Mesenchymal stem cell (in vitro differentiated cells and primary cell): ENCODE measurements at regions not wholly inside any gene's neighbourhood (a gene's known extent, or its start where the extent isn't known, plus 50 kb on each side); places are given as distances from the start of the nearest gene placed in this dataset.

ENCODE experiments used
- DNase-seq: peaks from one replicate; pipeline ENCODE4 v3.0.0-alpha.2; 2013
- H2AFZ ChIP-seq: one replicate; pipeline ENCODE4 v1.6.1; 2013; ENCODE audit warnings: low read depth, mild to moderate bottlenecking, control low read depth, inconsistent platforms, low read length, moderate library complexity
- H2AK5ac ChIP-seq: 2 replicates; pipeline ENCODE4 v1.6.1; 2013; ENCODE audit warnings: low read length, moderate library complexity, mild to moderate bottlenecking, inconsistent platforms; ENCODE audit not compliant: severe bottlenecking
- H2BK120ac ChIP-seq: one replicate; pipeline ENCODE4 v1.6.1; 2013; ENCODE audit warnings: low read depth, mild to moderate bottlenecking, inconsistent platforms, low read length, moderate library complexity
- H2BK12ac ChIP-seq, 2 experiments: one replicate each; pipeline ENCODE4 v1.6.1; 2013; ENCODE audit warnings: inconsistent platforms in 2 of 2, low read length in 2 of 2, mild to moderate bottlenecking in 2 of 2, moderate library complexity in 2 of 2, control low read depth in 1 of 2
- H2BK15ac ChIP-seq: one replicate; pipeline ENCODE4 v1.6.1; 2013; ENCODE audit warnings: mild to moderate bottlenecking, low read depth, inconsistent platforms; ENCODE audit not compliant: poor library complexity, severe bottlenecking
- H2BK5ac ChIP-seq: 2 replicates; pipeline ENCODE4 v1.6.1; 2013; ENCODE audit warnings: low read depth, mild to moderate bottlenecking, low read length, control low read depth, inconsistent platforms; ENCODE audit not compliant: poor library complexity, severe bottlenecking
- H3K14ac ChIP-seq, 2 experiments: one replicate each; pipeline ENCODE4 v1.6.1; 2013; ENCODE audit warnings: inconsistent platforms in 2 of 2, low read length in 2 of 2, control low read depth in 1 of 2, mild to moderate bottlenecking in 1 of 2, moderate library complexity in 1 of 2
- H3K18ac ChIP-seq, 2 experiments: one replicate each; pipeline ENCODE4 v1.6.1; 2013; ENCODE audit warnings: inconsistent platforms in 2 of 2, low read length in 2 of 2, control low read depth in 1 of 2, low read depth in 1 of 2, mild to moderate bottlenecking in 1 of 2
- H3K23ac ChIP-seq, 2 experiments: one replicate each; pipeline ENCODE4 v1.6.1; 2013; ENCODE audit warnings: inconsistent platforms in 2 of 2, low read length in 2 of 2, mild to moderate bottlenecking in 2 of 2, moderate library complexity in 2 of 2, control low read depth in 1 of 2
- H3K27ac ChIP-seq: 2 replicates; pipeline ENCODE4 v1.5.1; 2013; ENCODE audit warnings: mild to moderate bottlenecking, moderate library complexity, low read length, control low read depth, inconsistent platforms; ENCODE audit not compliant: poor library complexity, severe bottlenecking
- H3K27me3 ChIP-seq, 2 experiments: 2 replicates each; pipeline versions ENCODE4 v1.6.1 to v1.7.0; 2013; ENCODE audit warnings: low read length in 2 of 2, mild to moderate bottlenecking in 2 of 2, moderate library complexity in 2 of 2, control low read depth in 1 of 2, inconsistent platforms in 1 of 2; ENCODE audit not compliant: control insufficient read depth in 1 of 2, insufficient read depth in 1 of 2
- H3K36me3 ChIP-seq, 2 experiments: 2 replicates each; pipeline versions ENCODE4 v1.6.1 to v1.7.0; 2013; ENCODE audit warnings: low read length in 2 of 2, control low read depth in 1 of 2, inconsistent platforms in 1 of 2, low read depth in 1 of 2, mild to moderate bottlenecking in 1 of 2; ENCODE audit not compliant: insufficient read depth in 2 of 2, control insufficient read depth in 1 of 2
- H3K4ac ChIP-seq, 2 experiments: one replicate each; pipeline ENCODE4 v1.6.1; 2013; ENCODE audit warnings: inconsistent platforms in 2 of 2, low read length in 2 of 2, mild to moderate bottlenecking in 2 of 2, moderate library complexity in 2 of 2, control low read depth in 1 of 2, low read depth in 1 of 2
- H3K4me1 ChIP-seq: 2 replicates; pipeline ENCODE4 v1.6.1; 2013; ENCODE audit warnings: low read depth, low read length, control low read depth; ENCODE audit not compliant: control insufficient read depth, insufficient read depth
- H3K4me2 ChIP-seq: 2 replicates; pipeline ENCODE4 v1.6.1; 2013; ENCODE audit warnings: low read length, mild to moderate bottlenecking, inconsistent platforms; ENCODE audit not compliant: poor library complexity, severe bottlenecking
- H3K4me3 ChIP-seq, 2 experiments: 2 replicates each; pipeline versions ENCODE4 v1.5.1 to v1.7.0; 2013; ENCODE audit warnings: low read length in 2 of 2, mild to moderate bottlenecking in 2 of 2, control low read depth in 1 of 2, low read depth in 1 of 2; ENCODE audit not compliant: insufficient read depth in 1 of 2
- H3K79me1 ChIP-seq: replicated peaks from 2 replicates; pipeline ENCODE4 v1.6.1; 2013; ENCODE audit warnings: mild to moderate bottlenecking, control low read depth, low read length, inconsistent platforms; ENCODE audit not compliant: poor library complexity, severe bottlenecking
- H3K9ac ChIP-seq: 2 replicates; pipeline ENCODE4 v1.7.0; 2013; ENCODE audit warnings: mild to moderate bottlenecking, low read length, moderate library complexity
- H3K9me3 ChIP-seq: 2 replicates; pipeline ENCODE4 v1.7.0; 2013; ENCODE audit warnings: mild to moderate bottlenecking, low read length; ENCODE audit not compliant: control insufficient read depth
- H4K8ac ChIP-seq: one replicate; pipeline ENCODE4 v1.6.1; 2013; ENCODE audit warnings: inconsistent platforms, mild to moderate bottlenecking, low read length, moderate library complexity
- H4K91ac ChIP-seq: one replicate; pipeline ENCODE4 v1.6.1; 2013; ENCODE audit warnings: mild to moderate bottlenecking, low read length, inconsistent platforms
- WGBS: methylation state at CpG from one replicate; pipeline ENCODE4 v1.1.7; 2013; ENCODE audit warnings: mixed read lengths; 5-methylcytosine and 5-hydroxymethylcytosine counted together

DNA sequence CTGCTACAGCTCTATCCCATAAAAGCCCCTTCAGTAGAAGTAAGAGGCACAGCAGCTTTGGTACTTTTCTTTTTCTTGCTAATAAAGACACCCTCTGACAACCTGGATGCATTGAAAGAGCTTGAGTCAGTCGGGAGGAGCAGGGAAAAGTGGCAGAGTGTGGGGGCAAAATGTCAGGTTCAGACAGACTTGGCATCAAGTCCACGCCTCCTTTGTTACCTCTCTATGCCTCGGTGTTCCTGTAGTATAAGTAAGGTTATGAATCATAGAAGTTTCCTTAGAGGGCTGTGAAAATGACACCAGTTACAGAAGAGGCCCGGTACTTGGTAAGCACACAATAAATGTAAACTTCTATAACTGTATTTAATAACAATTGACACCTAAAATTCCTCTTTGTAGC lies 133.9 kb downstream of the ESM1 start:
- H3K36me3 ChIP-seq, result no peaks in the 10 kb centered on the region

DNA sequence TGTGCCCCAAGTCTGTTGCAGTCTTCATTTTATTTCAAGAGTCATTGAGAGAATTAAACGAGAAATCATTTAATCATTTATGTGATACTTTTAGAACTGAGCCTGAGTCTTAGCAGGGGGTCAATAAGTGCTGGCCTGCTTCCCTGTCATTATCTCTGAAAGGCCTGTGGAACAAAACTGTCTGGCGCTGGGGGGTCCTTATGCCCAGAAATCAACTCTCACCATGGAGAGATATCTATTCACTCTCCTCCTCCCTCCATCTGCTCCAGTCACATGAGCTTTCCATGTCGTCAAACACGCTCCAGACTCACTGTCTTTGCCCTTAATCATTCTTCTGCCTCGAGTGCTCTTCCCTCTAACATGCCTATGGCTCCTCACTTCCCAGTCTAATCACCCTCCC lies 136.8 kb downstream of the ESM1 start:
- no peak overlapping the region for H2BK5ac ChIP-seq
- DNase-seq, result no peak
- H2BK15ac ChIP-seq, result no peak overlapping the region
- H2BK12ac ChIP-seq, result no peak overlapping the region
- H3K9ac ChIP-seq, result no peak overlapping the region
- H3K4ac ChIP-seq, result no peak overlapping the region
- peaks cover 0 to 5% of the 10 kb centered on the region in 2 experiments for H3K27me3 ChIP-seq
- no peak overlapping the region for H3K14ac ChIP-seq
- H3K79me1 ChIP-seq, result no peaks in the 10 kb centered on the region
- H3K4me2 ChIP-seq, result no peak overlapping the region
- no peaks in the 10 kb centered on the region for H3K9me3 ChIP-seq
- no peak overlapping the region for H2AFZ ChIP-seq
- H4K91ac ChIP-seq, result no peak overlapping the region
- no peak overlapping the region for H3K23ac ChIP-seq
- no peak overlapping the region for H3K27ac ChIP-seq
- no peak overlapping the region for H2BK120ac ChIP-seq
- no peak overlapping the region for H3K18ac ChIP-seq
- H3K36me3 ChIP-seq, result no peaks in the 10 kb centered on the region
- H3K4me3 ChIP-seq, result no peak overlapping the region
- no peak overlapping the region for H4K8ac ChIP-seq
- H2AK5ac ChIP-seq, result no peak overlapping the region
- 85% methylated on average over 5 of the region's 5 CpGs for WGBS
- peaks cover 1% of the 10 kb centered on the region for H3K4me1 ChIP-seq

More for the DNA sequence above, 133.9 kb downstream of the ESM1 start:
- Histone ChIP-seq H3K9ac (no peak overlapping the region), H4K8ac (no peak overlapping the region), H3K4ac (no peak overlapping the region), H3K79me1 (no peaks in the 10 kb centered on the region), H2AFZ (no peak overlapping the region), H2BK12ac (no peak overlapping the region), H2BK5ac (no peak overlapping the region), H3K4me1 (no peaks in the 10 kb centered on the region), H2BK15ac (no peak overlapping the region), H3K14ac (no peak overlapping the region), H3K4me2 (no peak overlapping the region), H2AK5ac (no peak overlapping the region), H3K23ac (no peak overlapping the region), H2BK120ac (no peak overlapping the region), H3K27me3 (peaks cover 0 to 5% of the 10 kb centered on the region in 2 experiments), H3K4me3 (no peak overlapping the region), H3K18ac (no peak overlapping the region), H3K9me3 (peaks cover 11% of the 10 kb centered on the region), H4K91ac (no peak overlapping the region), H3K27ac (no peak overlapping the region)
- no peak for DNase-seq
- WGBS, result 75% methylated on average over 1 of the region's 4 CpGs

DNA sequence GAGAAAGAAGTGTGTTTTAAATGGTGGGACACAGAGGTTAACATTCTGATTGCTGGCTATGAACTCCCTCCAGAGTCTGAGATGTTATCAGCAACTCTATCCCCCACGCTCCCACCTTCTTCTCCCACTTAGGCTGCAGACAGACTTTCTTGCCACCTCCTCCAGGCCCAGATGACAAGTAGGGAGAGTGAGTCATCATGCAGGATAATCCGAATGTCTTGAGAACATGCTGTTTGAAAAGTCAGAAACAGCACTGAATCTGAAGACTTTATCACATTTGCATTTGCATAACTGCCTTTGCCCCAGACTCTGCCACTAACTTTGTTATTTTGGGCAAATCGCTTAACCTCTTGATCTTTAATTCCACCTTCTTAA lies 139.8 kb downstream of the ESM1 start:
- H3K23ac ChIP-seq, result no peak overlapping the region
- no peak overlapping the region for H2AFZ ChIP-seq
- H3K18ac ChIP-seq, result peak overlapping the region in 1 of 2 experiments; percentile 49
- DNase-seq, result peak; percentile 74
- no peak overlapping the region for H4K91ac ChIP-seq
- H2BK120ac ChIP-seq, result no peak overlapping the region
- H3K27ac ChIP-seq, result no peak overlapping the region
- no peaks in the 10 kb centered on the region for H3K79me1 ChIP-seq
- H3K4me3 ChIP-seq, result no peak overlapping the region
- peak overlapping the region in 1 of 2 experiments; percentile 21 for H3K4ac ChIP-seq
- H2AK5ac ChIP-seq, result no peak overlapping the region
- H3K9me3 ChIP-seq, result no peaks in the 10 kb centered on the region
- H3K36me3 ChIP-seq, result no peaks in the 10 kb centered on the region
- no peak overlapping the region for H2BK5ac ChIP-seq
- WGBS, result 23% methylated on average over 3 of the region's 3 CpGs
- peak overlapping the region in 1 of 2 experiments; percentile 47 for H2BK12ac ChIP-seq
- peaks cover 1% of the 10 kb centered on the region for H3K4me1 ChIP-seq
- H3K27me3 ChIP-seq, result peaks cover 0 to 5% of the 10 kb centered on the region in 2 experiments
- H3K9ac ChIP-seq, result peak overlapping the region; percentile 72
- H3K14ac ChIP-seq, result no peak overlapping the region
- no peak overlapping the region for H4K8ac ChIP-seq
- H3K4me2 ChIP-seq, result no peak overlapping the region
- no peak overlapping the region for H2BK15ac ChIP-seq

GRCh38 chr5:54844905-54845566 lies 140.4 kb downstream of the ESM1 start:
- Histone ChIP-seq H2BK120ac (no peak overlapping the region), H2AK5ac (no peak overlapping the region), H2AFZ (no peak overlapping the region), H3K4ac (no peak overlapping the region), H3K4me3 (peak overlapping the region in 1 of 2 experiments; percentile 21), H3K14ac (no peak overlapping the region), H3K23ac (no peak overlapping the region), H3K79me1 (no peaks in the 10 kb centered on the region), H3K18ac (peak overlapping the region in 1 of 2 experiments; percentile 16), H4K91ac (no peak overlapping the region), H3K4me1 (peaks cover 1% of the 10 kb centered on the region), H2BK12ac (peak overlapping the region in 1 of 2 experiments; percentile 64), H2BK15ac (no peak overlapping the region), H4K8ac (peak overlapping the region; percentile 51), H3K27me3 (peaks cover 0 to 5% of the 10 kb centered on the region in 2 experiments), H3K4me2 (peak overlapping the region; percentile 45), H3K36me3 (no peaks in the 10 kb centered on the region), H2BK5ac (no peak overlapping the region), H3K27ac (no peak overlapping the region), H3K9ac (peak overlapping the region; percentile 72), H3K9me3 (no peaks in the 10 kb centered on the region)
- DNase-seq, result peak; percentile 64
- 37% methylated on average over 6 of the region's 6 CpGs for WGBS
